ENCODE measurements at regions not wholly inside any gene's neighbourhood (a gene's known extent, or its start where the extent isn't known, plus 50 kb on each side); places are given as distances from the start of the nearest gene placed in this dataset.

- no peak for TF ChIP-seq E2F5 (CRISPR knock-in tag; IDR thresholded peaks at IDR 0.05)
- no peak for TF ChIP-seq CTCF (IDR thresholded peaks at IDR 0.05)
- TF ChIP-seq, protein P1, sequence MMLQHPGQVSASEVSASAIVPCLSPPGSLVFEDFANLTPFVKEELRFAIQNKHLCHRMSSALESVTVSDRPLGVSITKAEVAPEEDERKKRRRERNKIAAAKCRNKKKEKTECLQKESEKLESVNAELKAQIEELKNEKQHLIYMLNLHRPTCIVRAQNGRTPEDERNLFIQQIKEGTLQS (CRISPR knock-in tag; conservative IDR thresholded peaks at IDR 0.05), result no peak
- TF ChIP-seq SOX15 (CRISPR knock-in tag; IDR thresholded peaks at IDR 0.05), result no peak
- no peak for TF ChIP-seq MXD4 (CRISPR knock-in tag; IDR thresholded peaks at IDR 0.05; ENCODE audit: borderline replicate concordance)
- TF ChIP-seq, protein P2, sequence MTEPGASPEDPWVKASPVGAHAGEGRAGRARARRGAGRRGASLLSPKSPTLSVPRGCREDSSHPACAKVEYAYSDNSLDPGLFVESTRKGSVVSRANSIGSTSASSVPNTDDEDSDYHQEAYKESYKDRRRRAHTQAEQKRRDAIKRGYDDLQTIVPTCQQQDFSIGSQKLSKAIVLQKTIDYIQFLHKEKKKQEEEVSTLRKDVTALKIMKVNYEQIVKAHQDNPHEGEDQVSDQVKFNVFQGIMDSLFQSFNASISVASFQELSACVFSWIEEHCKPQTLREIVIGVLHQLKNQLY (CRISPR knock-in tag; IDR thresholded peaks at IDR 0.05), result no peak
- TF ChIP-seq USF2 (CRISPR knock-in tag; IDR thresholded peaks at IDR 0.05), result no peak
- TF ChIP-seq, protein P3, sequence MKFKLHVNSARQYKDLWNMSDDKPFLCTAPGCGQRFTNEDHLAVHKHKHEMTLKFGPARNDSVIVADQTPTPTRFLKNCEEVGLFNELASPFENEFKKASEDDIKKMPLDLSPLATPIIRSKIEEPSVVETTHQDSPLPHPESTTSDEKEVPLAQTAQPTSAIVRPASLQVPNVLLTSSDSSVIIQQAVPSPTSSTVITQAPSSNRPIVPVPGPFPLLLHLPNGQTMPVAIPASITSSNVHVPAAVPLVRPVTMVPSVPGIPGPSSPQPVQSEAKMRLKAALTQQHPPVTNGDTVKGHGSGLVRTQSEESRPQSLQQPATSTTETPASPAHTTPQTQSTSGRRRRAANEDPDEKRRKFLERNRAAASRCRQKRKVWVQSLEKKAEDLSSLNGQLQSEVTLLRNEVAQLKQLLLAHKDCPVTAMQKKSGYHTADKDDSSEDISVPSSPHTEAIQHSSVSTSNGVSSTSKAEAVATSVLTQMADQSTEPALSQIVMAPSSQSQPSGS (CRISPR knock-in tag; IDR thresholded peaks at IDR 0.05; ENCODE audit: borderline replicate concordance, low read depth), result no peak
These were observed 110.5 kb upstream of the CLEC14A start for GRCh38 chr14:38366374-38366773.

All from WTC11 (cell line).